ENCODE measurements at regions not wholly inside any gene's neighbourhood (a gene's known extent, or its start where the extent isn't known, plus 50 kb on each side); places are given as distances from the start of the nearest gene placed in this dataset.
"Not testable (repeated sequence)": the region's sequence is repeated elsewhere in the genome, so short reads cannot be mapped to it uniquely, and the experiment has no call there.

GRCh38 chr11:69575296-69576068 lies 65.5 kb upstream of the CCND1 start:
- no peak for DNase-seq
- Mint-ChIP-seq H3K9me3 (no peaks in the 10 kb centered on the region), H3K36me3 (ENCODE audit: low read depth) (no peaks in the 10 kb centered on the region), H3K27me3 (ENCODE audit: low read depth) (peaks cover 20% of the 10 kb centered on the region), H3K27ac (no peak overlapping the region), H3K4me3 (no peak overlapping the region), H3K4me1 (ENCODE audit: low read depth) (no peaks in the 10 kb centered on the region)
- intact Hi-C loops (cut with micrococcal nuclease): no loop called here
- CTCF ChIA-PET: no interaction called here

GRCh38 chr11:69576069-69576782 lies 64.7 kb upstream of the CCND1 start:
- intact Hi-C loops (cut with micrococcal nuclease): no loop called here
- DNase-seq: no peak
- no peak overlapping the region for H3K27ac Mint-ChIP-seq
- no peak overlapping the region for H3K4me3 Mint-ChIP-seq
- CTCF ChIA-PET: no interaction called here
- no peaks in the 10 kb centered on the region for H3K9me3 Mint-ChIP-seq
- H3K4me1 Mint-ChIP-seq (ENCODE audit: low read depth): no peaks in the 10 kb centered on the region
- peaks cover 20% of the 10 kb centered on the region for H3K27me3 Mint-ChIP-seq (ENCODE audit: low read depth)
- no peaks in the 10 kb centered on the region for H3K36me3 Mint-ChIP-seq (ENCODE audit: low read depth)

- H3K27ac Mint-ChIP-seq: no peak overlapping the region
- CTCF ChIA-PET: no interaction called here
- peaks cover 20% of the 10 kb centered on the region for H3K27me3 Mint-ChIP-seq (ENCODE audit: low read depth)
- no peaks in the 10 kb centered on the region for H3K4me1 Mint-ChIP-seq (ENCODE audit: low read depth)
- H3K9me3 Mint-ChIP-seq: no peaks in the 10 kb centered on the region
- no peak overlapping the region for H3K4me3 Mint-ChIP-seq
- H3K36me3 Mint-ChIP-seq (ENCODE audit: low read depth): no peaks in the 10 kb centered on the region
- no peak for DNase-seq
- intact Hi-C loops (cut with micrococcal nuclease): no loop called here
Measured at GRCh38 chr11:69578167-69578566, 62.8 kb upstream of the CCND1 start.

DNA sequence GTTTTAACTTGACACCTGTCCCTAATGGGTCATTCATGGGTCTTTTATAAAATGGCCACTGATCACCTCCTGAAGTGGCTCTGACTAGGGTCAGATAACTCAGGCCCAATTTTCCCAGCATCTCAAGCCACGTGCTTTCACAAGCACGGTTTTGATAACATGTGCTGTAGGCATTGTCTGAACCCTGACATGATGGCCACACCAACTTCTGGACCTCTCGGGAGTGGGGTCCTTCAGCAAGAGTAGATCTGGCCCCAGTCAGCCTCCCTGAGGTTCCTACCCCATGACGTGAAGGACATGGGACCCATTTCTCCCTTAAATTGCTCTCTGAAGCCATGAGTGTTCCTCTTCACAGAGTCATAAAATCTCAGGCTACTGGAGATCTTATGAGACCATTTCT lies 60.4 kb upstream of the CCND1 start:
- peaks cover 14% of the 10 kb centered on the region for H3K27me3 Mint-ChIP-seq (ENCODE audit: low read depth)
- intact Hi-C loops (cut with micrococcal nuclease): no loop called here
- H3K4me1 Mint-ChIP-seq (ENCODE audit: low read depth): no peaks in the 10 kb centered on the region
- H3K9me3 Mint-ChIP-seq: no peaks in the 10 kb centered on the region
- H3K27ac Mint-ChIP-seq: no peak overlapping the region
- CTCF ChIA-PET: no interaction called here
- no peak for DNase-seq
- H3K4me3 Mint-ChIP-seq: no peak overlapping the region
- H3K36me3 Mint-ChIP-seq (ENCODE audit: low read depth): no peaks in the 10 kb centered on the region

- no peaks in the 10 kb centered on the region for H3K36me3 Mint-ChIP-seq (ENCODE audit: low read depth)
- CTCF ChIA-PET: no interaction called here
- intact Hi-C loops (cut with micrococcal nuclease): no loop called here
- no peak for DNase-seq
- H3K4me1 Mint-ChIP-seq (ENCODE audit: low read depth): no peaks in the 10 kb centered on the region
- no peak overlapping the region for H3K4me3 Mint-ChIP-seq
- H3K27ac Mint-ChIP-seq: no peak overlapping the region
- H3K27me3 Mint-ChIP-seq (ENCODE audit: low read depth): peaks cover 7% of the 10 kb centered on the region
- no peaks in the 10 kb centered on the region for H3K9me3 Mint-ChIP-seq
Measured at GRCh38 chr11:69582756-69583467, 58.0 kb upstream of the CCND1 start.

DNA sequence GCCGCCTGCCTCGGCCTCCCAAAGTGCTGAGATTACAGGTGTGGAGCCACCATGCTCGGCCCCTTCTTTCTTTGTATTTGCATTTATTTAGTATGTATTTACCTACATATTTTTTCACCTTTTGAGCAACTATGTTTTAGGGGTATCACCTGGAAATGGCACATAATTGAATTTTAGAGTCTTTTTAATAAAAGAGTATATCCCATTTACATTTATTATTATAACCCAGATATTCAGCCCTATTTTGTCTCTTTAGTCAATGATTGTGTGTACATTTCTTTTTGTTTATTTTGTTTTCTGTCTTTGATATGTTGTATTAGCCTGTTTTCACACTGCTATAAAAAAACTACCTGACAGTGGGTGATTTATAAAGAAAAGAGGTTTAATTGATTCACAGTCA lies 56.8 kb upstream of the CCND1 start:
- Mint-ChIP-seq H3K9me3 (no peaks in the 10 kb centered on the region), H3K4me3 (no peak overlapping the region), H3K27me3 (ENCODE audit: low read depth) (peaks cover 4% of the 10 kb centered on the region), H3K4me1 (ENCODE audit: low read depth) (no peaks in the 10 kb centered on the region), H3K27ac (no peak overlapping the region), H3K36me3 (ENCODE audit: low read depth) (no peaks in the 10 kb centered on the region)
- DNase-seq: no peak
- intact Hi-C loops (cut with micrococcal nuclease): no loop called here
- CTCF ChIA-PET: no interaction called here

DNA sequence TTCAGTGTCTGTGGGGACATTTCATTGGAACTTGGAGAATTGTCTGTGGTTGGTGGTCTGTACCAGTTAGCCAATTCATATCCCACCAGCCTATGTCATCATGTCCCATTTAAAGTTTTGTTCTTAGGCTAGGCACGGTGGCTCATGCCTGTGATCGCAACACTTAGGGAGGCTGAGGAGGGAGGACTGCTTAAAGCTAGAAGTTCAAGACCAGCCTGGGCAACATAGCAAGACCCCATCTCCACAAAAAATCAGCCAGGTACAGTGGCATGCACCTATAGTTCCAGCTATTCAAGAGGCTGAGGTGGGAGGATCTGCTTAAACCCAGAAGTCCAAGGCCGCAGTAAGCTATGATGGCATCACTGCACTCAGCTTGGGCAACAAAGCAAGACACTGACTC lies 55.6 kb upstream of the CCND1 start:
- DNase-seq: no peak
- Mint-ChIP-seq H3K4me3 (no peak overlapping the region), H3K36me3 (ENCODE audit: low read depth) (no peaks in the 10 kb centered on the region), H3K27me3 (ENCODE audit: low read depth) (peaks cover 4% of the 10 kb centered on the region), H3K4me1 (ENCODE audit: low read depth) (no peaks in the 10 kb centered on the region), H3K9me3 (no peaks in the 10 kb centered on the region), H3K27ac (no peak overlapping the region)
- intact Hi-C loops (cut with micrococcal nuclease): no loop called here
- CTCF ChIA-PET: no interaction called here

GRCh38 chr11:69587454-69588090 lies 53.4 kb upstream of the CCND1 start:
- peaks cover 4% of the 10 kb centered on the region for H3K27me3 Mint-ChIP-seq (ENCODE audit: low read depth)

GRCh38 chr11:69588270-69588669 lies 52.7 kb upstream of the CCND1 start:
- H3K9me3 Mint-ChIP-seq: no peaks in the 10 kb centered on the region
- H3K4me3 Mint-ChIP-seq: no peak overlapping the region
- no peak overlapping the region for H3K27ac Mint-ChIP-seq
- H3K4me1 Mint-ChIP-seq (ENCODE audit: low read depth): no peaks in the 10 kb centered on the region
- CTCF ChIA-PET: no interaction called here
- intact Hi-C loops (cut with micrococcal nuclease): no loop called here
- DNase-seq: no peak
- H3K27me3 Mint-ChIP-seq (ENCODE audit: low read depth): peaks cover 4% of the 10 kb centered on the region
- H3K36me3 Mint-ChIP-seq (ENCODE audit: low read depth): no peaks in the 10 kb centered on the region

More at GRCh38 chr11:69587454-69588090, 53.4 kb upstream of the CCND1 start:
- H3K27ac Mint-ChIP-seq: no peak overlapping the region
- H3K36me3 Mint-ChIP-seq (ENCODE audit: low read depth): no peaks in the 10 kb centered on the region
- no peaks in the 10 kb centered on the region for H3K9me3 Mint-ChIP-seq
- CTCF ChIA-PET: no interaction called here
- no peak for DNase-seq
- no peak overlapping the region for H3K4me3 Mint-ChIP-seq
- no peaks in the 10 kb centered on the region for H3K4me1 Mint-ChIP-seq (ENCODE audit: low read depth)
- intact Hi-C loops (cut with micrococcal nuclease): no loop called here

- H3K27me3 Mint-ChIP-seq (ENCODE audit: low read depth); H3K27ac Mint-ChIP-seq; intact Hi-C loops (cut with micrococcal nuclease); H3K36me3 Mint-ChIP-seq (ENCODE audit: low read depth); H3K4me1 Mint-ChIP-seq (ENCODE audit: low read depth); DNase-seq; H3K9me3 Mint-ChIP-seq; CTCF ChIA-PET; H3K4me3 Mint-ChIP-seq: not testable (repeated sequence)
Measured at GRCh38 chr11:69590088-69590487, 50.9 kb upstream of the CCND1 start.
